ENCODE measurements at regions not wholly inside any gene's neighbourhood (a gene's known extent, or its start where the extent isn't known, plus 50 kb on each side); places are given as distances from the start of the nearest gene placed in this dataset.

DNA sequence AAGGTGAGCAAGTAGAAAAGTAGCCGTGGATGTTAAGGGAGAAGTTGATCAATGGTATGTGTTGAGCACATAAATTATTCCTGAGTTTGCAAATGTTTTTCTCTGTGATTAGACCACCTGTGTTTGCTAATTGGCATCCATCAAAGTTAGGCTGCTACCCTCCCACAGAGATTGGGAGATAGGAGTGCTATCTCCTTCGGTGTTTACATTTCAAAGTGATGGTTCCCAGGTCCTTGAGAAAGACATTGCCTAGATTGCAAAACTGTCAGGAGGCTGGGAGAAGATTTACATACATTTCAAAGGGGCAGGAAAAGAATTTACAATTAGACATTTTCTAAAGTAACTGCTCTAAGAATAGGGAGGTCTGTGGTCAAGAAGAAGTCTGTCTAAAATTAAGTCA, 54.3 kb upstream of the CNTNAP4 start:
- TF ChIP-seq BHLHE40 (IDR thresholded peaks at IDR 0.05; ENCODE audit: borderline replicate concordance) (no peak), L3MBTL2 (conservative IDR thresholded peaks at IDR 0.05) (no peak), ZNF384 (IDR thresholded peaks at IDR 0.05) (no peak)

Data from HEK293T (cell line).